HL-60 (cell line): ENCODE measurements at regions not wholly inside any gene's neighbourhood (a gene's known extent, or its start where the extent isn't known, plus 50 kb on each side); places are given as distances from the start of the nearest gene placed in this dataset.

Experiments used
- DNase-seq, 2 experiments: peaks; one replicate each; pipeline ENCODE4 v3.0.0-alpha.2; 2010 to 2020; ENCODE audit warnings: low read depth in 1 of 2, low spot score in 1 of 2
- H3K27ac ChIP-seq: fragments of 250-450 bp; sonication (Bioruptor Pico); replicated peaks from 2 replicates; pipeline ENCODE4 v1.5.1; 2020; ENCODE audit warnings: mild to moderate bottlenecking, moderate library complexity
- H3K27me3 ChIP-seq: fragments of 250-450 bp; sonication (Bioruptor Pico); 2 replicates; pipeline ENCODE4 v1.5.1; 2021; ENCODE audit warnings: mild to moderate bottlenecking, moderate library complexity; ENCODE audit not compliant: insufficient read depth, poor library complexity, severe bottlenecking
- H3K4me3 ChIP-seq: replicated peaks from 2 replicates; pipeline ENCODE4 v1.5.1; 2011; ENCODE audit warnings: mild to moderate bottlenecking, control low read depth, low read length; ENCODE audit not compliant: insufficient read depth
- GABPA ChIP-seq: IDR thresholded peaks from 2 replicates; pipeline ENCODE4 v1.6.1; 2012; ENCODE audit warnings: low read depth
- POLR2AphosphoS5 ChIP-seq: IDR thresholded peaks from 2 replicates; pipeline ENCODE4 v1.6.1; 2012; ENCODE audit warnings: low read depth
- SPI1 ChIP-seq: IDR thresholded peaks from 2 replicates; pipeline ENCODE4 v1.6.1; 2012; ENCODE audit warnings: low read depth, mild to moderate bottlenecking, borderline replicate concordance
- TF ChIP-seq, protein P1 (sequence below): IDR thresholded peaks from 2 replicates; pipeline ENCODE4 v1.6.1; 2012; ENCODE audit warnings: low read depth; ENCODE audit not compliant: insufficient replicate concordance
- TF ChIP-seq, protein P2 (sequence below): IDR thresholded peaks from one replicate; pipeline ENCODE4 v1.5.1; 2011; ENCODE audit warnings: low read length, control low read depth, inconsistent platforms; ENCODE audit not compliant: insufficient read depth

DNA sequence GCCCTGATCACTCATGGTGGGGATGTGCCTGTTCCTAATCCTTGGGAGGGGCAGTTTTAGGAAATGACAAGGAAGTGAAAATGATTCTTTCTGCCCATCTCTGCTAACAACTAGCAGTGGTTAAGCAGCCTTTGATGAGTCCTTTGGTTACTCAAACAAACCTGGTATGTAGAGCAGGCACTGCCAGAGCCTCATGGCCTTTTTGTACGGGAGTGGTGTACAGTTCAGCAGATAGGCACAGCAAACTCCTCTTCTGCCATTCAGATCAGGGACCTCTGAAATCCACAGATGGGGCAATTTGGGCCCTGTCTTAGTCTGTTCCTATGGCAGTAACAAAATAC lies 66.2 kb downstream of the FZD4 start:
- no peak overlapping the region for H3K4me3 ChIP-seq
- H3K27ac ChIP-seq, result no peak overlapping the region
- no peak for DNase-seq
- TF ChIP-seq POLR2AphosphoS5, result no peak
- TF ChIP-seq GABPA, result no peak
- no peak for TF ChIP-seq SPI1
- TF ChIP-seq, protein P1, sequence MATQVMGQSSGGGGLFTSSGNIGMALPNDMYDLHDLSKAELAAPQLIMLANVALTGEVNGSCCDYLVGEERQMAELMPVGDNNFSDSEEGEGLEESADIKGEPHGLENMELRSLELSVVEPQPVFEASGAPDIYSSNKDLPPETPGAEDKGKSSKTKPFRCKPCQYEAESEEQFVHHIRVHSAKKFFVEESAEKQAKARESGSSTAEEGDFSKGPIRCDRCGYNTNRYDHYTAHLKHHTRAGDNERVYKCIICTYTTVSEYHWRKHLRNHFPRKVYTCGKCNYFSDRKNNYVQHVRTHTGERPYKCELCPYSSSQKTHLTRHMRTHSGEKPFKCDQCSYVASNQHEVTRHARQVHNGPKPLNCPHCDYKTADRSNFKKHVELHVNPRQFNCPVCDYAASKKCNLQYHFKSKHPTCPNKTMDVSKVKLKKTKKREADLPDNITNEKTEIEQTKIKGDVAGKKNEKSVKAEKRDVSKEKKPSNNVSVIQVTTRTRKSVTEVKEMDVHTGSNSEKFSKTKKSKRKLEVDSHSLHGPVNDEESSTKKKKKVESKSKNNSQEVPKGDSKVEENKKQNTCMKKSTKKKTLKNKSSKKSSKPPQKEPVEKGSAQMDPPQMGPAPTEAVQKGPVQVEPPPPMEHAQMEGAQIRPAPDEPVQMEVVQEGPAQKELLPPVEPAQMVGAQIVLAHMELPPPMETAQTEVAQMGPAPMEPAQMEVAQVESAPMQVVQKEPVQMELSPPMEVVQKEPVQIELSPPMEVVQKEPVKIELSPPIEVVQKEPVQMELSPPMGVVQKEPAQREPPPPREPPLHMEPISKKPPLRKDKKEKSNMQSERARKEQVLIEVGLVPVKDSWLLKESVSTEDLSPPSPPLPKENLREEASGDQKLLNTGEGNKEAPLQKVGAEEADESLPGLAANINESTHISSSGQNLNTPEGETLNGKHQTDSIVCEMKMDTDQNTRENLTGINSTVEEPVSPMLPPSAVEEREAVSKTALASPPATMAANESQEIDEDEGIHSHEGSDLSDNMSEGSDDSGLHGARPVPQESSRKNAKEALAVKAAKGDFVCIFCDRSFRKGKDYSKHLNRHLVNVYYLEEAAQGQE, result no peak
- H3K27me3 ChIP-seq, result no peaks in the 10 kb centered on the region

DNA sequence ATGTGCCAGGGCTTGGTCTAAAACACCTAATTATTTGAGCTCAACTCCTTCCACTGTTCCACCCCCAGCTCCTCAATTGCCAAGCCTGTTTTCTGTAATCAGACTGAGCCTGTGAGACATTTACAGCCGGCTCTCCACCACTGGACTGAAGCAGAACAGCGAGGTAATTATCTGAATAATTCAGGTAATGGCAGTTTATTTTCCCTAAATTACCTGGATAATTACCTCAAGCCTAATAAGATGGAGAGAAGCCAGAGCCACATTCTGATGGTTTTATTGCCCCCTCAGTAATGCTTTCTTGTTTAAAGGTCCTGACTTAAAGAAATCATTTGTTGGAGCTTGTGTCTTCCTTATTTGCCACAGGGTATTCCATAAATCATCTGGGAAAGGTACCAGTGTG lies 64.2 kb downstream of the FZD4 start:
- Histone ChIP-seq H3K27ac (no peak overlapping the region), H3K27me3 (no peaks in the 10 kb centered on the region), H3K4me3 (no peak overlapping the region)
- TF ChIP-seq GABPA (no peak), POLR2AphosphoS5 (no peak), SPI1 (no peak)
- TF ChIP-seq, protein P1, result no peak
- TF ChIP-seq, protein P2, sequence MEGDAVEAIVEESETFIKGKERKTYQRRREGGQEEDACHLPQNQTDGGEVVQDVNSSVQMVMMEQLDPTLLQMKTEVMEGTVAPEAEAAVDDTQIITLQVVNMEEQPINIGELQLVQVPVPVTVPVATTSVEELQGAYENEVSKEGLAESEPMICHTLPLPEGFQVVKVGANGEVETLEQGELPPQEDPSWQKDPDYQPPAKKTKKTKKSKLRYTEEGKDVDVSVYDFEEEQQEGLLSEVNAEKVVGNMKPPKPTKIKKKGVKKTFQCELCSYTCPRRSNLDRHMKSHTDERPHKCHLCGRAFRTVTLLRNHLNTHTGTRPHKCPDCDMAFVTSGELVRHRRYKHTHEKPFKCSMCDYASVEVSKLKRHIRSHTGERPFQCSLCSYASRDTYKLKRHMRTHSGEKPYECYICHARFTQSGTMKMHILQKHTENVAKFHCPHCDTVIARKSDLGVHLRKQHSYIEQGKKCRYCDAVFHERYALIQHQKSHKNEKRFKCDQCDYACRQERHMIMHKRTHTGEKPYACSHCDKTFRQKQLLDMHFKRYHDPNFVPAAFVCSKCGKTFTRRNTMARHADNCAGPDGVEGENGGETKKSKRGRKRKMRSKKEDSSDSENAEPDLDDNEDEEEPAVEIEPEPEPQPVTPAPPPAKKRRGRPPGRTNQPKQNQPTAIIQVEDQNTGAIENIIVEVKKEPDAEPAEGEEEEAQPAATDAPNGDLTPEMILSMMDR, result no peak
- DNase-seq, result no peak

DNA sequence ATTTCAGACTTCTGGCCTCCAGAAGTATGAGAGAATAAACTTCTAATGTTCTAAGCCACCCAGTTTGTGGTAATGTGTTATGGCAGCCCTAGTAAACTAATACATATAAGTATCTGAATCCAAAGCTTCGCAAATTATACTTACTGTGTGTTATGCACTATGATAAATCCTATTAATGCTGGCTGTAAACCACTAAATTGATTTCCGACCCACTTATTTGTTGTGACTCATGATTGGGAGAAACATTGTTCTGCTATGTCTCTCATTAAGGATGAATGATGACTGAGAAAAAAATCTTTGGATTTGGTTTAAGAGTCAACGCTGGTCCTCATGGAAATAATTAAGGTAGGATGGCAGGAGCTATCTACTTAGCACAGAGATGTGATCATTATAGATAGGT lies 62.0 kb downstream of the FZD4 start:
- DNase-seq, result no peak
- TF ChIP-seq, protein P1, result no peak
- TF ChIP-seq, protein P2, result no peak
- no peak for TF ChIP-seq SPI1
- TF ChIP-seq POLR2AphosphoS5, result no peak
- no peak for TF ChIP-seq GABPA
- no peaks in the 10 kb centered on the region for H3K27me3 ChIP-seq
- no peak overlapping the region for H3K4me3 ChIP-seq
- no peak overlapping the region for H3K27ac ChIP-seq
